Right renal cortex interstitium (tissue), 3 donors: ENCODE measurements at regions not wholly inside any gene's neighbourhood (a gene's known extent, or its start where the extent isn't known, plus 50 kb on each side); places are given as distances from the start of the nearest gene placed in this dataset.

ENCODE experiments used
- DNase-seq, 3 donors: peaks; one replicate each; pipeline ENCODE4 v3.0.0-alpha.2; 2013; ENCODE audit warnings: low read depth in 3 of 3, low spot score in 2 of 3

DNA sequence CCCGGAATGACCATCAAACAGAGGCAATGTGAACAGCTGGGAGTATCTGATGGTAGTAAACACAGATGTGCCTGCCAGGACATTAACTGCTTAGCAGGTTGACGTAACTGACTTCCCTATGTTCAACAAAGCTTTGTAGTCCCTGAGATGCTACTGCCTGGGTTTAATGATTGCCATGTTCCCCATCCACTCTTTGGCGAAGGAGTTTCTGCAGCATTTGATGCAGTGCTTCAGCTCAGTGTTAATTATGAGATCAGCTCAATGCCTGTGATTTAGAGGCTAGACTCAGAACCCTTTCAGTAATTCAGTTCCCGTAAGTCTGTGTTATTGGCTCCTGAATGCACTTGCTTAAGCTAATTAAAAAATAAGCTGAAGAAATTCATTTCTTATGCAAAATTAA is 547.3 kb upstream of the ZNF608 start:
- no peak for DNase-seq

DNA sequence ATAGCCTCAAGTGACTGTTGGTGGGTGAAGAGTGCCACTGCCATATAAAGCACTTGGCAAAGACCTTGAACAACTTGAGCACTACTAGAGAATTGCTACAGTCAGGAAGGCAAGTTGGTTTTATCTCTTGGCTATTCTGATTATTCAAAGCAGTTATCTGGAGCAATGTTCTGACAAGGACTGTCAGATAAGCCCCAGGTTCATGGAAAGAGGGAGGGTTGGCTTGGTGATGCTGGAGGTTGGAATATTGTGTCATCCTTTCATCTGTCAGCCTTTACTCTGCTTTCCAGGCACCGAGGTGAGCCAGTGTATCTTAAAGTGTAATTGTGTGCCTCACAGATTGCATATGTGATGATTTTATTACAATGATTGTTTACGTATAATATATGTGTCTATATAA is 548.4 kb upstream of the ZNF608 start:
- no peak for DNase-seq

DNA sequence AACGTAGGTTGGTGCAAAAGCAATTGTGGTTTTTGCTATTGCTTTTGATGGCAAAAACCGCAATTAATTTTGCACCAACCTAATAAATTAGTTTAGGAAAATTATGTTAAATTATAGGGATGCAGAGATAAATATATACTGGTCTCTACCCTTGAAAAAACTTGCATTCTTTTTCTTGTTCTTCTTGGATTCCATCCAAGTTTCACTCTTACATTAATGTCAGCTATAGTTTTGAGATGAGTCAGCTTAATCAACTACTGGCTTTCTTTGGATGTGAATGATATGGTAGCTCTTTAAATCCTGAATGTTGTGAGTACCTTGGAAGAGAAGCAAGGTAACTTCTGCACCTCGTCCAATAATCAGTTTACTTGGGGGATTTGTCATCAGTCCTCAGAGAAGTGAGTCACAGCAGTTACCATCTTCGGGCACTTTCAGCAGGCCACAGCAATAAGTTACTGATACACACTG is 549.0 kb upstream of the ZNF608 start:
- DNase-seq, result no peak

DNA sequence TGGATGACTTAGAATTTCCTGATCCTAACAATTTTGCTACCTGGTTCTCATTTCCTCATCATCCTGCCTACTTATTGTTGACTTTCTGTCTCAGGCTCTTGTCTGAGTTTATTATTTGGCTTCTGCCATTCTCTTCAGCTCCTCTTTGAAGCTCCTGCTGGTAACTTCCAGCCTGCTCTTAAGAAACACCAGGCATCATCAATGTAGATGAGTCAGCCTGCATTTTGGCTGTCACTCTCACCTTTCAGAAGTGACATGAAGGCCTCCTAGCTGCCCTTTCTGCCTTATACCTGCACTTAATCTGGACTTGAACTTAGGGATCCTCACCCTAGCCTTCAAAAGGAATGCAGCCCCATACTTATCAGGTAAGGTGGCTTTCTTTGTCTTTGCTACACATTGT is 551.8 kb upstream of the ZNF608 start:
- no peak for DNase-seq

DNA sequence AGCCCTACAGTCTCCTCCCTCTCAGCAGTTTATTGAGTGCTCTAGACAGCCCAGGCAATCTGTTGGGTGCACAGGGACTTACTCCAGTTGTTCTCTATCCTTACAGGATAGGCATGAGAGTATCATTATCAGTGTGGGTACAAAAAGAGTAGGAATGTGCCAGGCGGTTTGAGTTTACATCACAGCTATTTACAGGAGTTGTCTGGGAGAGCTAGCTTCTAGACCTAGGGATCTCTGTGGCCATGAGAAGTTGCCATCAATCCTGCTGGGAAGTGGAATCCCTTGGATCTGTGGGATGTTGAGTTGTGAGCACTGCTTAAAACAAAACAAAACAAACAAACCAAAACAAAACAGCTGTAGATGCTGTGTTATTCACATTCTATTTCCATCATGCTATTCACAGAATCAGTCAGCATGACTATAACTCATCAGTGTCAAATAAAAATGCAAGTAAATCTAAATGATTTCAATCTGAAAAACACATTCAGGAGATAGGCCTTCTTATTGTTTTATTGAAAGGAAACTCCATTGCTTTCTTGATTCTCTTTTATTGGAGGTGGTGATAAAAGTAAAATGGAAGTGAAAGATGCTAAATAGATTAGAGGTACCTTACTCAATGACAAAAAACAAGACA is 552.4 kb upstream of the ZNF608 start:
- no peak for DNase-seq

DNA sequence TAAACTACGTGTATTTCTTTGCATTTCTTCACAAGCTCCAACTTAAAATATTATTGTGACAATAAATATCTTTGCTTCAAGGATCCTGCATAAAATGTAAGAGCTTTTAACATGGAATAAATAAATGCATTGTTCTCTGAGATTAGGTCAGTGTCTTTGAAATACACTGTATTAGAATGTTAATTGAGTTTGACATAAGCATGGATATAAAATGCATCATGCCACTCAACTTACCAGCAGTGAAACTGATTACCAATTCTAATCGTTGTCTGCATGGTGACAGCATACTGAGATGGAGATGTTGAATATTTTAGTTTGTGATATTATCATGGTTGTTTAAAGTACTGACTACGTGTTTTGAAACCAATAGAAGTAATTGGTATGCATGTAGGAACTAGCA is 555.3 kb upstream of the ZNF608 start:
- DNase-seq, result no peak

DNA sequence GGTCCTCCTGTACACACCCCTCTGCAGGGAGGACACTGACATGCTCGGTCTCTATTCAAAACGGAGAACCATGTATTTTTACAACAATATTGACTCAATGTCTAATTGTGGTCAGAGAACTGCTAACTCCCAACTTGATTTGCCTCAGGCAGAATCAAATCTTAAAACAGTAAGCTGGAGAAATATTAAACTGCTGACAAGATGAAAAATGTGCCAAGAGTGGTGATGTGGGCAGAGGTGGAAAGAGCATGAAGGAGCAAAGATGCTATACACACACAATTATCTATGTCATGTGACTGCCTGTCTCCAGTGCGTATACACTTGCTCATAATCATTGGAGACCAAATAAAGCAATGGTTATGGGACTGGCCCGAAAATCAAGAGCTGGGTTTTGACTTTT is 556.1 kb upstream of the ZNF608 start:
- DNase-seq, result no peak

DNA sequence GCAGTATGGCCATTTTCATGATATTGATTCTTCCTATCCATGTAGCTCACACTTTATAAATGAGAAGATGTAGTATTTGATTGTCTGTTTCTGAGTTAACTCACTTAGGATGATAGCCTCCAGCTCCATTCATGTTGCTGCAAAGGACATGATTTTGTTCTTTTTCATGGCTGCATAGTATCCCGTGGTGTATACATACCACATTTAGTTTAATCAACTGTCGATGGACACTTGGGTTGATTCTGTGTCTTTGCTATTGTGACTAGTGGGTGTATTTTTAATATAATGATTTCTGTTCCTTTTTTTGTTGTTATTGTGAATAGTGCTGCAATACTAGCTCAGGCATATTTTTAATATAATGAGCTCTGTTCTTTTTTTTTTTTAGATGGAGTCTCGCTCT is 560.3 kb upstream of the ZNF608 start:
- DNase-seq, result no peak

DNA sequence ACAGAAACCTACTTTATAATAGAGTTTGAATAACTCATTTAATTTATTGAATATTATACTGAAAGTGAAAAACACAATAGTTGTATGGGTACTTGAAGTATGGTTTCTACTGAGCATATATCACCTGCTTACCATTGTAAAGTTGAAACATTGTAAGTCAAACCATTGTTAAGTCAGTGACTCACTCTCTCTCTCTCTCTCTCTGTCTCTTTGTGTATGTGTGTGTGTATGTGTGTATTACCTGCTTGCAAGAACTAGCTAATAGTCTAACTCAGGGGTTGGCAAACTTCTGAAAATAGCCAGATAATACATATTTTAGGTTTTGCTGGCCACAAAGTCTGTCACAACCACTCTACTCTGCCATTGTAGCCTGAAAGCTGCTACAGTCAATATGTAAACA is 564.3 kb upstream of the ZNF608 start:
- no peak for DNase-seq

DNA sequence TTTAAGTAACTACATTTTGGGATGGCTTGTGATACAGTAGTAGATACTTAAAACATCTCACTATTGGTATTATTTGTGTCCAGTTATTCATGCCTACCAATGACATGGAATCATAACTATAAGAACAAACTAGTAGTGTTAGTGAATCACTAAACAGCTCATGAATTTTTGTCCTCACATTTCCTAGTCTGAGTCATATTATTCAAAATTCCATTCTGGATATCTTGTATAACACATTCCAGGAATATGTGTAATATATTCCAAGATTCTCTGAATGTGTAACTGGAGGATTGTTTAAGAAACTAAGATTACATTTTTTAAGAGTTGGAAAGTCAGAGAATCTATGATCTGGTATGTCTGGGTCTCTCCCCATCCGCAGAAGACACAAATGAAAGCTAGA is 565.3 kb upstream of the ZNF608 start:
- DNase-seq, result no peak

DNA sequence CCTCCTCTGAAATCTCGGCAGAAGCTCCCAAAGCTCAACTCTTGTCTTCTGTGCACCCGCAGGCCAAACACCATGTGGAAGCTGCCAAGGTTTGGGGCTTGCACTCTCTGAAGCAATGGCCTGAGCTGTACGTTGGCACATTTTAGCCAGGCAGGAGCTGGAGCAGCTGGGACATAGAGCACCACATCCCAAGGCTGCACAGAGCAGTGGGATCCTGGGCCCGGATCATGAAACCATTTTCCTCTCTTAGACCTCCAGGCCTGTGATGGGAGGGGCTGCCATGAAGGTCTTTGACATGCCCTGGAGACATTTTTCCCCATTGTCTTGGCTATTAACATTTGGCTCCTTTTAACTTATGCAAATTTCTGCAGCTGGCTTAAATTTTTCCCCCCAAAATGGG is 567.1 kb upstream of the ZNF608 start:
- no peak for DNase-seq

DNA sequence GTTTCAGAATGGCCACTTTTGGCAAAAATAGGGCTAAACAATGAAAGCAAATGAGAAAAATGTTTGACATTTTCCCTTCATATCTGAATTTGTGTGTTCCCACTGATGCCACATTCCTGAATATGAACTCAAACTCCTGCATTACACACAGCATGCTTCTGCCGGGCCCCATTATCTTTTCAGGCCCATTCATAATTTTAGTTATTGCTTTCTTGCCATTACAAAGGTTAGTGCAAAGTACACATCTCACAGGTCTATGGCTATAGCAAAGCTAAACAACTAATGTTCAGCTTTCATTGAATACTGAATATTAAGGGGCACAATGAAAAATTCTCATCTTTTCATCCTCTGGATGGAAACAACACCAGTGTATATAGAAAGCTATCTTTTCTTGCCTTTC is 568.9 kb upstream of the ZNF608 start:
- no peak for DNase-seq

DNA sequence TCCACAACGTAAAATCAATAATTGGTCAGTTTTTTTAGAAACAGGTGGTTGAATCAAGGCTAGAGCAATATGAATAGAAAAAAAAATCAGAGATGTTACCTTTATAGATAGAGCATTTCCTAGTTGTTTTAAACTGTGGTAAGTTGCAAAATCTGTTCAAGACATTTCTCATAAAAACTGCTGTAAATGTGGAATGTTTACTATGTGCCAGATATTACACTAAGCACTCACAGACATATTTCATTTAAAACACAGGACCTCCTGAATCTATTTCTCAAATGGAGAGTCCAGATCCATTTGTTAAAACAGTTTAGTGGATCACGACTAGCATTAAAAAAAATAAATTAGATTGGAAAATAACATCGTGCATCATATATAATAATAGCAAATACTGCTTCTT is 570.0 kb upstream of the ZNF608 start:
- DNase-seq, result no peak

DNA sequence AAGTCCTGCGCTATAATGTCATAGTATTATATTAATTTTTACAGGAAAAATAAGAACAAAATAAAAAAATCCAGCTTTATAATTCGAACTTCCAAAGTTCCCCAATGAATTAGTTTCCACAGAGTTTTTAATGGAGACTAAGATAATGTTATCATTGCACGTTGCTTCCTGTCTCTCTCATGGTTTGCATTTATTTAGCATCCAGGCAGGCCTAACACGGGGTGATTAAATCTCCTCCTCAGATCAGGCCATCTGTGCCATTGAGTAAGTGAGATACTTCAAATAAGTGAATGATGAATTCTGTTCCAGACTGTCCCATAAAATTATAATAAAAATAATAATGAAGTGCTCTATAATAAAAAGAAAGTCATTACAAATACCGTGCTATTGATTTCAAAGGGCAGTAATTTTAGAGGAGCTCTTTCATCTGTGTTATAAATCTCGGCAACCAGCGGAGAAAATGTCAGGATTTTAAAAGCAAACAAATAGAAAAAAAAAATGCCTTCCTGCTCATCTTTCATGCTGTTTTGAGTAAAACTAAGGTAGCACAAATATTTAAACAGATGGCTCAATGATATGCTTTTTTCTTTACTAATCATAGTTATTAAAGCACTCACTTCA is 570.6 kb upstream of the ZNF608 start:
- no peak for DNase-seq

DNA sequence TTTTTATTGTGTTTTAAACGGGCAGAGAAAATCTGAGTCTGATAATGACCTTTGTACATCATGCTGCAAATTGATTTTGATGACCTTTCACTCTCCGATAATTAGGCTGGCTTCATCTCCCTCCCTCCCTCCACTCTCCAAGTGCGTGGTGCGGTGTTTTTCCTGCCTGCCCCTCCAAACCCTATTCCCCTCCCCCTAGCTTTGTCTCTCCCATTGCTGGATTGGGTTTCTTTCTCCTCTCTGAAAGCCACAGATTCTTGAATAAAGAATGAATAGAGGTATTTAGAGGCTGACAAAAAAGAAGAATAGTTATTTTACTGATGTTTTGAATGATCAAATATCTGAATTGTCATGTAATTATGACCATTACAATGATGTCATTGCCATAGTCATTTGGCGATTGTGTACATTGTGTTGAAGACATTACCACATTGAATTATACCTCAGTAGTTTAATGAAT is 571.1 kb upstream of the ZNF608 start:
- DNase-seq, result no peak

DNA sequence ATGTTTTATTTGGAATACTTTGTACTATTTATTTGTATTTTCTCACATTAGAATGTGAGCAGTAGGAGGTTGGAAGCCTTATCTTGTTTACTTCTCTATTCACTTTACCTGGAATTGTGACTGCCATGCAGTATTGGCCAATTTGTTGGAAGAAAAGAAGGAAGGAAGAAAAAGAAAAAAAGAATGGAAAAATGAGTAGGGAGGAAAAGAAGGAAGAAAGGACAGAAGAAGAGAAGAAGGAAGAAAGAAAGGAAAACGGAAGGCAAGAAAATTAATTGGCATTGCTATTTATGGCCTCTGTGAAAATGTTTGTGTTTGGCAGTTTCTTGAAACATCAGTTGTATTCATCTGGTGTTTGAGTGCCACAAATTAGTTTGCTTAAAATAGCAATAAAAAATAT is 575.2 kb upstream of the ZNF608 start:
- DNase-seq, result no peak

DNA sequence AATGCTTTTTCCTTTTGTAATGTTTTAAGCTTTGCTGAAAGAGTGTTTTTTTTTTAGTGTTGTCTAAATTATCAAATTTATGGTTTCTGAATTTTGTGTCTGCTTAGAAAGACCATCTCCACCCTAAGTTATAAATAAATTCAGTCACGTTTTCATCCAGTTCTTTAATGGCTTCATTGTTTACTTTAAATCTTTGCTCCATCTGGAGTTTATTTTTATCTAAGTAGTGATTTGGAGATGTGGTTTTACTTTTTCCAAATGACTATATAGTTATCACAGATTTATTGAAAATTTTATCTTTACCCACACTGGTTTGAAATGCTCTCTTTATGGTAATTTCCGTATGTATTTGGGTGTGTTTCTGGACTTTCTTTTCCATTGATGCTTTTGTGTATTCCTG is 577.2 kb upstream of the ZNF608 start:
- DNase-seq, result no peak

DNA sequence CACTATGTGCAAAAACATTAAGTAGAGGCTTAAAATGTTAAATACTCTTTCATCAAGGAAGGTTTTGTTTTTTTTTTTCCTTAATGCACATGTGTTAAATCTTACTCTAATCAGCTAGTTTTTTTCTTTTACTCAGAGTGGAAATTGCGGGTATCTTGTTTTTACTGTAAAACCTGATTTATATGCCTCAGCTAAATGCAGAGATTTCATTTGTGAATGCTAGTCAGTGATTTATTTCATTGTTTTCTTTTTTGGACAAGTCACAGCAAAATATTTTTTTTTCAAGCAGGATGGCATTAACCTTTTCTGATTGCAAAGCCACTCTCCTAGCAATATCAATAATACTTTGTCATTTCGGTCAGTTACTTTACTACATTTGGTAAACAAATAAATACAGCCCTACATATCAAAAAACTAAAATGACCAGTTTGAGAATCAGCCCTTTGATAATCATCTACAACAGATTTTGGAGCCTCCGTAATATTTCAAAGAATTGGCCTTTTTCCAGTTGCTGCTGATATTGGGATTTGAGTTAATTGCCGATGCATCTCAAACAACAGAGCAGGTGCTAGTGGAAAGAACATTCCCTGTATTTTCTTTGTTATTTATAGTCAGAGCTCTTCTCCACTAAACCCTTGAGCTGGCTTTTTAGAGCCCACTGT is 579.2 kb upstream of the ZNF608 start:
- DNase-seq, result no peak

DNA sequence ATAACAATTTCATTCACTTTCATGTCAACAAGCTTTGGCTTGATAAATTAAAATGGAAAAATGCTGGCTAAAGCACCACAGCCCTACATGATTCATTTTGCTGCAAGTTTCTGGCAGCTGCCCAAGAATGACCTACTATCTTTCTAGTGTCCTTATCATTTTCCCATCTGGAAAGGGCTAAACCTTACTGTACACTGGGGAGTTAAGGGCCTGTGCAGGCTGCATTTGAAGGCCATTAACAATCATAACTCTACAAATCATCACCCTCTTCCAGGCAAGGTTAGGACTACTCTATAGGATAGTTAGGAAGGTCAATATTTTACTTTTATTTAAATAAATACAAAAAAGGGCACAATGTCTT is 579.7 kb upstream of the ZNF608 start:
- DNase-seq, result no peak

DNA sequence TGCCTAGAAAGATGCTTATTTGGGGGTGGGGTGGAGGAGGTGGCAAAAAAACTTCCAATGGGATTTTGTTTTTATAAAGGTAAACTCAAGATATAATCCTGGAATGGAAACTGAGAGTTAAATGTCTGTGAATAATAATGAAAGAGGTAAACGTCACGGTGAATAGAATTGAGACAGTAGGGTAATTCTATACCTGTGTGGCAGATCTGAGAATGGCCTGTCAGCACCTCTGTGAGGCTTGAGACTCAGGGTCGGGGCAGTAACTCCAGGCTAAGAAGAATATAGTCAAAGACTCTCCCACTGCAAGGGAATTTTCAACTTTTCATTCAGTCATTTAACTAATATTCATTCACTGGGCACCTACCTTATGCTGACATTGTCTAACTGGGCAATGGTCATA is 581.2 kb upstream of the ZNF608 start:
- DNase-seq, result no peak

DNA sequence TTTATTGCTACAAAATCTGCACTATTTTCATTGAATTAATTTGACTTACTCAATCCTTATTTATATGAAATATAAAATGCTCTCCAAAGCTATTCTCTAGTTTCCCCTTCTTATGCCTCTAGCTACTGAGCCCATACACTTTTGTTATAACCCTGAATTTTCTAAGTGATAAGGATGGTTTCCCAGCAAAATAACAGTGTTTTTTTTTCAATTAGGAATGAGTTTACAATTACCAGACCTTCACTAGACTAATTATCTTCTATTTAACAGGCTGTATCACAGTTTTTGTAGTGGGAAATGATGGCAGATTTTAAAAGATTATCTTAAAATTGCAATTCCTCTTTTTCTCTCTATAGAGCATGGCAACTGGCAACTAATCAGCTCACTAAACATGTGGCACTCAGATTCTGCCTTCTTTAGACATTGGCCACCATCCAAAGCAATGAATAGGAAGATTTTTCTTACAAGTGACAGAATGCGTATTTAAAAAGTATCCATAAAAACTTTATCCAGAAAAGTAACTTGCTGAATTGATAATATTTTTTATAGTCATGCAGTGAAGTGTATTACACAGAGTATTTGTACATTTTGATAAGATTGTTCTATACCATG is 585.7 kb upstream of the ZNF608 start:
- DNase-seq, result no peak

DNA sequence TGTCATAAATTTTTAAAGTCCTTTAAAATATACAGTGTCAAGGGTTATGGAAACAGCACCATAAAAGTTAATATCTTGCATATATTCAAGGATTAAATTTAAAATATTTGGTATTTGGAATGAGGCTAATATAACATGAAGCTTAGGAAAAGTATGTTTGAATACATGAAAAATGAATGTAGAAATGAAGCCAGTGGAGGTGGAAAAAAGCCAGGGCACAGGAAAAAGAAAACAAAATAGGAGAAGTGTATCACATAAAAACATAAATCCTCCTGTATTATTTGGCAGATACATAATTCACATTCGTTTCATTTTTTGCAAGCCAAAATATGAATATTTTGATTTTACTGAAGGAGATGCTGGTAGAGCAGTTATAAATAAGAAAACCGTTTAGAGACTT is 587.0 kb upstream of the ZNF608 start:
- no peak for DNase-seq
